Activated CD4-positive, CD25-positive, alpha-beta regulatory T cell treated with anti-CD3 and anti-CD28 coated beads, Interleukin-2, amount 50 U/mL, for 72 hours (primary cell): ENCODE measurements at regions not wholly inside any gene's neighbourhood (a gene's known extent, or its start where the extent isn't known, plus 50 kb on each side); places are given as distances from the start of the nearest gene placed in this dataset.
"Not testable (repeated sequence)": the region's sequence is repeated elsewhere in the genome, so short reads cannot be mapped to it uniquely, and the experiment has no call there.

Experiments used
- DNase-seq: peaks from one replicate; pipeline ENCODE4 v3.0.0; 2021

- no peak for DNase-seq
These were observed 1545.7 kb upstream of the TENM4 start for GRCh38 chr11:80986421-80987074.

DNA sequence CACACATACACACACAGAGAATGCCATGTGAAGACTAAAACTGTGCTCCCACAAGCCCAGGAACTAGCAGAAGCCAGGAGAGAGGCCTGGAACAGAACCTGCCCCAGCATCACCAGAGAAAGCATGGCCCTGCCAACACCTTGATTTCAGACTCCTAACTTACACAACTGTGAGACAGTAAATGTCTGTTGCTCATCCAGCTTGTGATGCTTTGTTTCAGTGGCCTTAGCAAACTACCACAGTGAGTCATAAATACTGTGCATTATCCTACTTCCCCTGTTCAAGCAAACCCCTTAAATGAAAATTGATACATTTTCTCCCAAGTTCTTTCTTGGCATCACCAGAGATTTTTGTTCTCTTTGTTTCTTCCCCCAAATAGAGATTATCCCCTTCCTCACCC lies 1539.4 kb upstream of the TENM4 start:
- DNase-seq = no peak

DNA sequence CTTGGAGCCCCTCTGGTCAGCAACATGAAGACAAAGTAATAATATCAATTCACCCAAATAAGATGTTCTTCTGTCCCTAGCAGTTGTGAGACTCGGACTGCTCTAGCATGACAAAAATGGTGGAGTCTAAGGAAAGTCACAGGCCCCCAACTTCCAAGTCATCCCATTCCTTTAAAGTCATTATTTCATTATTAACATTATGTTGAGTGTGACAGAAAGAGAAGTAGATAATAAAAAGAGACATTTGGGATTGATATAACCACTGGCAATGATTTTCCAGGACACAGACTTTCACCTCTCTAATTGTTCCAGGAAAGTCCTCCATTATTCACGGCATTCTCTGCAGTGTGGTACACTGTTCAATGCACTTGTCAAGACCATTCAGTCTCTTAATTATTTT lies 1533.0 kb upstream of the TENM4 start:
- no peak for DNase-seq

DNA sequence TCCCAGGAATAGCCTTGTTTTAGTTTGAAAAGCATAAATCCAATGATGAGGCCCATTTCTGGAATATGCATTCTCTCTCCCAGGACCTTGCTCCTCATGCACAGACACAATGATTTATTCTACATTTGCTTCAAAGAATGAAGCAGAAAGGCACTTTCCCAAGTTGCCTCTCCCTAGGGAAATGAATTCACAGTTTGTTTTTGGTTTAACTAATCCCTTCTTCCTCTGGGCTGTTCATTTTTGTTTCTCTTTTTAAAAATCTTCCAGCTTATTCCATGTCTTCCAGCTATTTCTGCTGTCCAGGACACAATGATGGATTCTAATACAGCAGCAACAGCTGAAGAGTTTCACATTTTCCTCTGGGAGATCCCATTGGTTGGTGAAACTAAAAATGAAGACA lies 1529.2 kb upstream of the TENM4 start:
- DNase-seq = no peak

GRCh38 chr11:80967649-80968048 lies 1526.8 kb upstream of the TENM4 start:
- no peak for DNase-seq

- no peak for DNase-seq
These were observed 1519.7 kb upstream of the TENM4 start for GRCh38 chr11:80960381-80961029.

DNA sequence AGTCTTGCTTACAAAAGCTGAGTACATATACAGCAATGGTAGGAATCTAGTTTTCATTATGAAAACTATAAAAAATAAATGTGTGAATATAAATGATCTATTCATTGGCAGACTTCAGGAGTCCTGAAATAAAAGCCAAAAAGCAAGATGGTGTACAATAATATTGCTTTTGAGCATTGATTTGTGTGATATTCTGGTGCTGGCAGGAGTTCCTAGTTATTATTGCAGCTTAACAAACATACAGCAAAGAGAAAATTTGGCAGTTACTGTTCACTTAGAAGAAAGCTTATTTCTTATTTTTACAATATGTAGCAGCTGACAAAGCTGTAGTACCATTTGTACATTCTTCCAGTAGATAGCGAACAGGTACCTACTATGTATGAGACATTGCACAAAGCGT lies 1518.9 kb upstream of the TENM4 start:
- no peak for DNase-seq

DNA sequence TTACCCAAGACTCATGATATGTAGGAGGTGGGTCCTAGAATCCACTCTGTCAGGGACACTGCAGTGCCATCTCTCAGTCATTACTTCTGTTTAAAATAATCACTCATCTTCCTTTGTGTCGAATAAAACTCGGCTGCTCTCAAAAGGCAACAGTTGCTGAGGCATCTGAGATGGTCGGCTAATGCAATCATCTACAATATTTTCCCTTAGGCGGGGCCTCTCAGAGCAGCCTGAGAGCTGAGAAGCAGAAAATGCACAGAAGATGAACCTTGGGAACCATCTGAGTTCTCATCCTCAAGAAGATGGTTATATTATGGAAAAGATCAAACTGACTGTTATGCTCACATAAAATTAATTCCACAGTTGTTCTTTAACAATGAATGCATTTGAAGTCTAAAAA lies 1518.2 kb upstream of the TENM4 start:
- no peak for DNase-seq

DNA sequence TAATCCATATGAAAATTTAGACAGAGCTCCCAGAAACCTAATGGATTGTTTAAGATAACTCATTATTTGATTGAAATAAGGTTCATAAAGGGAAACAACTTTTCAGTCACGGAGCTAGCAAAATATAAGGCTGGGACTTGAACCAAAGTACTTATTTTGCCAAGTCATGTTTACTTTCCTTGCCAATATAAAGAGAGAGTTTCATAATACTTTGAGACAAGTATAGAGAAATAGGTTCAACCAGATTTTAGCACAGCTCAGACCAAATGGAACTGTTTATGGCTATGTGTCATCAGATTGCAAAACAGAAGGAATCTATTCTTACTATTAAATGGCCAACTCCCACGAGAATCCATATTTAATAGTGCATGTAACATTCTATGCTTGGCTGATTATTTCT lies 1517.5 kb upstream of the TENM4 start:
- no peak for DNase-seq

- no peak for DNase-seq
These were observed 1514.8 kb upstream of the TENM4 start for GRCh38 chr11:80955588-80955987.

DNA sequence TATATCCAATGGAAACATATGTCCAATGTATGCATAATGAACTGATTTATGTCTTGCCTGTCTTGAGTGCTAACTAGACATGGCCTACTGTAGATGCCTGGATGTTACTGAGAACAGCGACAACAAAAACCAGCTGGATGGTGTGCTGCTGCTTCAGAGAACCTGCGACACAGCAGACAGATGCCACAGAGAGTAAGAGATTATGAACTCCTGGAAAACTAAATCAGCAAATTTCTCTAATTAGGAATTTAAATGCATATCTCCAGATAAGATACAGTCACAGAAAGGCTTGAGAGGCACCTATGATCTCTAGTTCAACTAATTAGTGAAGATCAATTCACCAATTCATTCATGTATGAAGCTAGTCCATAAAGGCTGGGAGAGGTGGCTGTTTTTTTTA lies 1508.0 kb upstream of the TENM4 start:
- no peak for DNase-seq

DNA sequence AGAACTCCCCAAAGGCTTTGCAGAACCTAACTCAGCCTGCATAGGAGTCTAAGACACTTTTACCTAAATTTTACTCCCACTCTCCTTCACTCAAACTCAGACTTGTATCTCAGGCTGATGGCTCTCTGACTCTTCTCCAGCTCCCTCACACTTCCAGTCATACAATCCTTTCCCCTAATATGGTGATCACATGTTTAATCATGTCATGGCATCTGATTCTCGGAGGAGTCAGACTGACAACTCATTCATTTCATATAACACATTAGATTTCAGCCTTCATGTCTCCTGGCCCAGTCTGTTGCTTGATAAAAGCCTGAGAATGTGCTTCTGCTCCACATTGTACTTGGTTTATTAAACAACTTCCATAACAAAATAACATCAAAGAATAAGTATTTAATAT lies 1503.9 kb upstream of the TENM4 start:
- DNase-seq = no peak

DNA sequence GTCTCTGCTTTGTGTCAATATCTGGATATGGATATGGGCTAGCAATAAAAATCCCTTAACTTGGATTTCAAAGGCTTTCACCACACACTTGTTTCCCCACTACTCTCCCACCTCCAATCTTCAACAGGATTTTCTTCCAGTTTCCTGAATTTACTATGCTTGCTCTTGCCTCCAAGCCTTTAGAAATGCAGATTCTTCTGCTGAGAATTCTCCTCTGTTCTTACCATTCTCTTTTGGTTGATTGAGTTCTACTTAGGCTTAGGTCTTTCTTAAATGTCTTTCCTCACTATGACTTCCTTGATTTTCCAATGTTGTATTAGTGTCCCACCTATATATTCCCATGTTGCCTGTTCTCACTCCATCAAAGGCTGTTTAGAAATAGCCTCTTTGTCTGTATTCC lies 1502.4 kb upstream of the TENM4 start:
- DNase-seq = no peak

GRCh38 chr11:80937842-80938241 lies 1497.0 kb upstream of the TENM4 start:
- DNase-seq = no peak

GRCh38 chr11:80930038-80930437 lies 1489.2 kb upstream of the TENM4 start:
- no peak for DNase-seq

DNA sequence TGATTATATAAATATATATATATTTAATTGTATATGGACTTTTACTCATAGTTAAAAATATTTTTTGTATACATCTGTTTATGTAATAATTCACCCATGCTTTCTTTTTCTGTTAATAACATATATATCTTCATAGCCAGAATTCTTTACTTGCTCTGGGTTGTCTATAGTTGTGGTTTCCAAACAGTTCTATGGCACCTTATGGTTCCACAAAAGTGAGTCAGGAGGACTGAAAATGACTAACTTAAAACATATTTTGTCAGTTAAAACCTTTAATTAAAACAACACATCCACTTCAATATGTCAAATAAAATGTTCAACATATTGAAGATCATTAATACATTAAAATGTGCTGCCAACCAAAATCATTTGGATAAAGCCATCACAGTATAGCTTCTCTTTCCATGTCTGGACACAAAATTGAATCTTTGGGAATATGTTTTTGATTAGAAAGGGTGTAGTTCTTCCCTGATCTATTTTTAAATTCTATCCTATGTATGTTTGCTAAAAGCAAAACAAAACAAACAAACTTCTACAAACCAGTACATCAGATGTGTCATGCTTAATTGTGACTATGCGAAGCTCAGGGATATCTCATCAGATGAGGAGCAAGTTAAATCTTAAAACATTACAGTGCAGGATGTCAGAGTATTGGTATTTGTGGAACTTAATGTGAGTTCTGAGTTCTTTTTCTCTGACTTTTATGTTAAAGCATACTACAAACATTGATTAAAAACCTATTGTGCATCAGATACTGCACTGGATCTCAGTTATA lies 1488.4 kb upstream of the TENM4 start:
- no peak for DNase-seq

GRCh38 chr11:80925321-80925720 lies 1484.5 kb upstream of the TENM4 start:
- DNase-seq = no peak

- DNase-seq = not testable (repeated sequence)
These were observed 1480.5 kb upstream of the TENM4 start for GRCh38 chr11:80921310-80921709.

- no peak for DNase-seq
These were observed 1475.5 kb upstream of the TENM4 start for GRCh38 chr11:80916173-80916798.

DNA sequence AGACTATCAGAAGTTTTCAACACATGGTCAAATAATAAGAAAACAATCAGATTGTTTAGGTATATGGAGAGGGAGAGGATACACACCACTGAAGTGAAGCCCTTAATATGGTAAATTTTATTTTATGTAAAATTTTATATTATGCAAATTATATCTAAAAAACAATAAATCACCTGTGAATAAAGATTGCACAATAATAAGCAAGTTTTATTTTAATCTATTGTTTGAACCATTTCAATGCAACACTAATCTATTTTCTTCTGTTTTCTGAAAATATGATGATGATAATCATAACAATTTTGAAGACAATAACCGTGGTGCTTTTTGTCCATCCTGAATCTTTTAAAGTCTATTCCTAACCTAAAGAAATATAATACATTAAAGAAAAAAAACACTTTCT lies 1473.5 kb upstream of the TENM4 start:
- no peak for DNase-seq

DNA sequence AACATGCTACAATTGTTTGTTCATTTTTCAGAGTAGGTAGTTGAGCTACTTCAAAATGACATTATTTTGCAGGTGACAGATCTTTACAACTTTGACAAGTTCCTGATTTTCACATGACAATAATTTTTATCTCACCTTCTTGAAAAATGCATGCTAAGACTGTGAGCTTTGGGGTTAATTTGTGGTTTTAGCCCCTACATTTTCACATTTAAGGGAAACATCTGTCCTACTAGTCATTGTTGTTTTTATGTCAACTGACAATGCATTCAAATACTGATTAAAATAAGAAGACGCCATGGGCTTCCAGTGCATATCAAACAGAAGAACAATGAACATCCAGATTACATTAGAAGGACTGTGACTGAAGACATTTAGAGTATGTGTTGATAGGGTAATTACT lies 1470.8 kb upstream of the TENM4 start:
- DNase-seq = no peak

DNA sequence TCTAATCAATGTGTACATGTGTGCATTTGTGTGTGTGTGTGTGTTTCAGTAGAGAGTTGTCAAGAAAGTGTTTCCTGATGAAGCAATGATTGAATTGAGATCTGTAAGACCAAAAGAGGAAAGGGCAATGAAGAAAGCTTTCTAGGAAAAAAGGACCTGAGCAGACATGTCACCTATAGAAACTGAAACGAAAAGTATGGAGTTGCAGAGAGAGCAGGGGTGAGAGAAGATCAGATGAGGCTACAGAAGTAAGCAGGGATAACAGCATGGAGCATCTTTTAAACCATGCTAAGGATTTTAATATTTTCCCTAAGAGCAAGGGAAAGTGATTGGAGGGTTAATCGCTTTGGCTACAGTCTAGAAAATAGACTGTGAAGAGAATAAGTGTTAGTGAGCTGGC lies 1459.4 kb upstream of the TENM4 start:
- no peak for DNase-seq

GRCh38 chr11:80899381-80899780 lies 1458.6 kb upstream of the TENM4 start:
- no peak for DNase-seq

- DNase-seq = no peak
These were observed 1458.1 kb upstream of the TENM4 start for GRCh38 chr11:80898910-80899309.
